ENCODE measurements at regions not wholly inside any gene's neighbourhood (a gene's known extent, or its start where the extent isn't known, plus 50 kb on each side); places are given as distances from the start of the nearest gene placed in this dataset.

DNA sequence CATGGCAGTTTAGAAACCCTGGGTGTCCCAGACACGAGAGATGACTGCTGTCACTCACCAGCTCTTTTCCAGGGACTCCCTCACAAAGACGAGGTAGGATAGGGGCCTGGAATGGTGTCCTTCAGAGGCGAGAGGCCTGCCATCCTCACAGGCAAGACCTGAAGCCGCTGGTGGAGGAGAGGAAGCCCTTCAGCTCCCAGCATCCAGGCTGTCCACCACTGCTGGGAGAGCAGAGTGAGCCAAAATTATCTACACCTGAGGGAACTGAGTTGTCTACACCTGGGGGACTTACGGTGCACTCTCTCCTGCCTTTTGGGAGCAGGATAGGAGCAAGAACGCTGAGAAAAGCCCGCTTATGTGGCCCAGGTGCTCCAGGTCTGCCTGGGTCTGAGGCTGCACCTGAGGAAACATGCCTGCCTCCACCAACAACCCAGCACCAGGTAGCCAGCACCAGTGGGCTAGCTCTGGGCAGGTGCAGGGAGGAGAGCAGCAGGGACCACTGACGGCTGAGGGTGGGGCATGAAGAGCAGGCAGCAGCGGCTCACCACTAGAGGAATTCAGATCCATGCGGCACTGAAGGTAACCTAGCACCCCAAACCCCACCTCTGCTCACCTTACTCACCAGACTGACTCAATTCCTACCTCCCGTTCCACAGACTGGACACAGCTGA is 357.2 kb downstream of the SH2D4B start:
- TF ChIP-seq, protein P1, sequence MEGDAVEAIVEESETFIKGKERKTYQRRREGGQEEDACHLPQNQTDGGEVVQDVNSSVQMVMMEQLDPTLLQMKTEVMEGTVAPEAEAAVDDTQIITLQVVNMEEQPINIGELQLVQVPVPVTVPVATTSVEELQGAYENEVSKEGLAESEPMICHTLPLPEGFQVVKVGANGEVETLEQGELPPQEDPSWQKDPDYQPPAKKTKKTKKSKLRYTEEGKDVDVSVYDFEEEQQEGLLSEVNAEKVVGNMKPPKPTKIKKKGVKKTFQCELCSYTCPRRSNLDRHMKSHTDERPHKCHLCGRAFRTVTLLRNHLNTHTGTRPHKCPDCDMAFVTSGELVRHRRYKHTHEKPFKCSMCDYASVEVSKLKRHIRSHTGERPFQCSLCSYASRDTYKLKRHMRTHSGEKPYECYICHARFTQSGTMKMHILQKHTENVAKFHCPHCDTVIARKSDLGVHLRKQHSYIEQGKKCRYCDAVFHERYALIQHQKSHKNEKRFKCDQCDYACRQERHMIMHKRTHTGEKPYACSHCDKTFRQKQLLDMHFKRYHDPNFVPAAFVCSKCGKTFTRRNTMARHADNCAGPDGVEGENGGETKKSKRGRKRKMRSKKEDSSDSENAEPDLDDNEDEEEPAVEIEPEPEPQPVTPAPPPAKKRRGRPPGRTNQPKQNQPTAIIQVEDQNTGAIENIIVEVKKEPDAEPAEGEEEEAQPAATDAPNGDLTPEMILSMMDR (IDR thresholded peaks at IDR 0.05), result no peak
- no peak for TF ChIP-seq POLR2AphosphoS5 (IDR thresholded peaks at IDR 0.05)
- TF ChIP-seq POLR2A (IDR thresholded peaks at IDR 0.05), result no peak
- no peak for DNase-seq (ENCODE audit: low spot score in 2 of 2)
- Histone ChIP-seq H3K36me3 (no peaks in the 10 kb centered on the region), H3K27me3 (no peaks in the 10 kb centered on the region), H3K27ac (no peak overlapping the region), H3K4me1 (no peaks in the 10 kb centered on the region), H3K4me3 (no peak overlapping the region), H3K9me3 (no peaks in the 10 kb centered on the region)
- intact Hi-C loops (cut with DNase I; ENCODE audit: low total_unique reads), result no loop called here

DNA sequence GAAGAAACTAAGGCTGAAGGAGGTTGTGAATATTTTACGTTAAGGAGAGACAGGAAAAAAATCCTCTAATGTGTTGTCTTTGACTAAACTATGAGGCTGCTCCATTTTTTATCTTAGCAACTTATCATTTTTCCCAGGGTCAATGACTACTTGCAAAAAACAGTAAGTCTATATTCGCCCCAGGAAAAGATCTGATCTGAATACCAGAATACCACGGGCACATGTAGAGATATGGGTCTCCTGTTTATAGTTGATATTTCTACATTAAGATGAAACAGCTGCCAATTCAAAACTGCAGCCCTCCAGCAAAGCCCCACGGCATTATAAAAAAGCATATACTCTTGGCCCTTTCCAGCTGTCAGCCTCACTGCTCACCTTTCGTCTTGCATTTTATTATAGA is 358.4 kb downstream of the SH2D4B start:
- intact Hi-C loops (cut with DNase I; ENCODE audit: low total_unique reads), result no loop called here
- TF ChIP-seq POLR2AphosphoS5 (IDR thresholded peaks at IDR 0.05) (no peak), POLR2A (IDR thresholded peaks at IDR 0.05) (no peak)
- TF ChIP-seq, protein P1 (IDR thresholded peaks at IDR 0.05), result no peak
- Histone ChIP-seq H3K9me3 (no peaks in the 10 kb centered on the region), H3K27me3 (no peaks in the 10 kb centered on the region), H3K27ac (no peak overlapping the region), H3K4me1 (no peaks in the 10 kb centered on the region), H3K36me3 (no peaks in the 10 kb centered on the region), H3K4me3 (no peak overlapping the region)
- DNase-seq (ENCODE audit: low spot score in 2 of 2), result no peak

DNA sequence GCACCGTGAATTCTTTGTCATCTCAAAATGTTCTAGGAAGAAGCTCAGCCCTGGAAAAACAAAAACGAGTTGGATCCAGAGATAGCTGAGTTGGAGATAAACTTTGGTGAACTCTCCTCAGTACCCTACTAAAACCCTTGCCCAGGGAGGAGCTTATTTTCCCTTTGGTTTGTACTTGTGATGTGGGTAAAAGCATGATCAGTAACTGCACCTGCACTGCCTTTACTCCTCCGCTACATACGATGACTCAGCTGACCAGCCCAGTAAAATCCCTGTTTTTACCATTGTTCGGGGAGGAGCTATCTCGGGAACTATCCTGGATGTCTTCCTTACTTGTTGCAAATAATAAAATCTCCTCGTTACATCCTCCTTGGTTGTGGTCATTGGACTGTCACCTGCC is 359.3 kb downstream of the SH2D4B start:
- Histone ChIP-seq H3K4me1 (no peaks in the 10 kb centered on the region), H3K27ac (no peak overlapping the region), H3K36me3 (no peaks in the 10 kb centered on the region), H3K9me3 (no peaks in the 10 kb centered on the region), H3K4me3 (no peak overlapping the region), H3K27me3 (no peaks in the 10 kb centered on the region)
- intact Hi-C loops (cut with DNase I; ENCODE audit: low total_unique reads), result no loop called here
- no peak for DNase-seq (ENCODE audit: low spot score in 2 of 2)
- no peak for TF ChIP-seq POLR2A (IDR thresholded peaks at IDR 0.05)
- TF ChIP-seq POLR2AphosphoS5 (IDR thresholded peaks at IDR 0.05), result no peak
- TF ChIP-seq, protein P1 (IDR thresholded peaks at IDR 0.05), result no peak

DNA sequence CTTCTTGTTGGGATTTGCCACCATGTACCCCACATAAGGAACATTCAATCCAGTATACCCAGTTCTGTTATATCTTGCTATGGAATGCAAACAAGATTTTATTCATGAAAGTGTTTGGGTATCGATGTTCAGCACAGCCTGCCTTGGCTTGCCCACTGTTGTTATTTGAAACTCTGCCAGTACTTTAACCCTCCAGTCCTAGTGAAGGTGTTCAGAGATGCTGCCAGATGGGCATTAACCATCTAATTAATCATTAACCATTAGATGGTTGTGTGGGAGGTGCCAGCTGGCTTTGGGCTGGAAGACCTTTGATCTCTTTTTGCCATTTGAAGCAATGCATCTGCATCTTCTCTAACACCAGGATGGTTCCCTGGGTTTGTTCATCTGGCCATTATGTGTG is 363.0 kb downstream of the SH2D4B start:
- DNase-seq (ENCODE audit: low spot score in 2 of 2), result no peak
- no peak for TF ChIP-seq POLR2AphosphoS5 (IDR thresholded peaks at IDR 0.05)
- no peak for TF ChIP-seq POLR2A (IDR thresholded peaks at IDR 0.05)
- TF ChIP-seq, protein P1 (IDR thresholded peaks at IDR 0.05), result no peak
- Histone ChIP-seq H3K27ac (no peak overlapping the region), H3K4me3 (no peak overlapping the region), H3K4me1 (no peaks in the 10 kb centered on the region), H3K27me3 (no peaks in the 10 kb centered on the region), H3K9me3 (no peaks in the 10 kb centered on the region), H3K36me3 (no peaks in the 10 kb centered on the region)
- intact Hi-C loops (cut with DNase I; ENCODE audit: low total_unique reads), result no loop called here

DNA sequence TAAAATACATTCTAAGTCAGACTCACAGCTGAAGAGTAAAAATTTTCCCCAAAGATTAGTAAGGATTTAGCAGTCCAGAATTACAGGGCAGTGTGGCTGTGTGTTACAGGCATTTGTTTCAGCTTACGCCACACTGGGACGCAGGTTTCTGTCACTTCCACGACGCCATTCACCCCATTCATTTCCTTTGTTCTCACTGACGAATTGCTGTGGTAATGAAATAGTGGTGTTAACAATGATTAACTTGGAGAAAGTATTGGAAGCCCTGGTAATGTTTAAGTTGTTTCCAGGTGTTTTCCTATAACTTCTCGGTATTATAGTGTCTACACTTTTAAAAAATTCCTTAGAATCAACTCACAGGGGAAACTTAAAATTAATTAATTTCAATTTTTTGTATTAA is 370.9 kb downstream of the SH2D4B start:
- intact Hi-C loops (cut with DNase I; ENCODE audit: low total_unique reads), result no loop called here
- no peaks in the 10 kb centered on the region for H3K9me3 ChIP-seq
- no peak overlapping the region for H3K4me3 ChIP-seq
- H3K27ac ChIP-seq, result no peak overlapping the region
- no peak for DNase-seq (ENCODE audit: low spot score in 2 of 2)
- no peak for TF ChIP-seq POLR2A (IDR thresholded peaks at IDR 0.05)
- TF ChIP-seq, protein P1 (IDR thresholded peaks at IDR 0.05), result no peak
- no peak for TF ChIP-seq POLR2AphosphoS5 (IDR thresholded peaks at IDR 0.05)
- H3K27me3 ChIP-seq, result no peaks in the 10 kb centered on the region
- H3K4me1 ChIP-seq, result no peaks in the 10 kb centered on the region
- H3K36me3 ChIP-seq, result no peaks in the 10 kb centered on the region

All from breast epithelium (tissue), 4 donors.